LNCaP clone FGC (cell line): ENCODE measurements at regions not wholly inside any gene's neighbourhood (a gene's known extent, or its start where the extent isn't known, plus 50 kb on each side); places are given as distances from the start of the nearest gene placed in this dataset.

ENCODE experiments used
- DNase-seq: peaks from one replicate; pipeline ENCODE4 v3.0.0-alpha.2; 2011; ENCODE audit warnings: low read depth
- H3K4me3 ChIP-seq: 2 replicates; pipeline ENCODE4 v1.5.1; 2011; ENCODE audit warnings: mild to moderate bottlenecking, low read depth, low read length, control low read depth
- TF ChIP-seq, protein P1 (sequence below): IDR thresholded peaks from 2 replicates; pipeline ENCODE4 v1.5.1; 2012; ENCODE audit warnings: mild to moderate bottlenecking; ENCODE audit not compliant: control insufficient read depth, insufficient read depth; ENCODE audit errors: extremely low read depth

DNA sequence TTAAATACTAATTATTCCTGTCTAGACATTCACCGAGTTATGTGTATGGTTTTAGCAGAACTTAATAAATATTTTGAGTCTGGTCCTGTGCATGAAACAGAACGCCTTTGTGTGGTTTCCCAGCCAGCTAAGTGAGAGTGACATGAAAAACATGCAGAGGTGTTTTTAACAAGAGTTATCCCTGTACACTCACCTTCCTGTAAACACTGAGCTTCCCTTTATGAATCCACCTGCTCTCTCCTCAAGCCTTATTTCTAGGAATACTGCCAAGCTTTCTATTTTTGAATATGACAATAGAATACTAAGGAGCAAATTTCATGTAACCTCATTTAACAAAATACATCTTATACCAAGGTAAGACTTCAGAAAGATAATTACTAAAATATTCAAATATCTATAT is 270.3 kb upstream of the CTSO start:
- DNase-seq: no peak
- no peak overlapping the region for H3K4me3 ChIP-seq
- TF ChIP-seq, protein P1, sequence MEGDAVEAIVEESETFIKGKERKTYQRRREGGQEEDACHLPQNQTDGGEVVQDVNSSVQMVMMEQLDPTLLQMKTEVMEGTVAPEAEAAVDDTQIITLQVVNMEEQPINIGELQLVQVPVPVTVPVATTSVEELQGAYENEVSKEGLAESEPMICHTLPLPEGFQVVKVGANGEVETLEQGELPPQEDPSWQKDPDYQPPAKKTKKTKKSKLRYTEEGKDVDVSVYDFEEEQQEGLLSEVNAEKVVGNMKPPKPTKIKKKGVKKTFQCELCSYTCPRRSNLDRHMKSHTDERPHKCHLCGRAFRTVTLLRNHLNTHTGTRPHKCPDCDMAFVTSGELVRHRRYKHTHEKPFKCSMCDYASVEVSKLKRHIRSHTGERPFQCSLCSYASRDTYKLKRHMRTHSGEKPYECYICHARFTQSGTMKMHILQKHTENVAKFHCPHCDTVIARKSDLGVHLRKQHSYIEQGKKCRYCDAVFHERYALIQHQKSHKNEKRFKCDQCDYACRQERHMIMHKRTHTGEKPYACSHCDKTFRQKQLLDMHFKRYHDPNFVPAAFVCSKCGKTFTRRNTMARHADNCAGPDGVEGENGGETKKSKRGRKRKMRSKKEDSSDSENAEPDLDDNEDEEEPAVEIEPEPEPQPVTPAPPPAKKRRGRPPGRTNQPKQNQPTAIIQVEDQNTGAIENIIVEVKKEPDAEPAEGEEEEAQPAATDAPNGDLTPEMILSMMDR: no peak

DNA sequence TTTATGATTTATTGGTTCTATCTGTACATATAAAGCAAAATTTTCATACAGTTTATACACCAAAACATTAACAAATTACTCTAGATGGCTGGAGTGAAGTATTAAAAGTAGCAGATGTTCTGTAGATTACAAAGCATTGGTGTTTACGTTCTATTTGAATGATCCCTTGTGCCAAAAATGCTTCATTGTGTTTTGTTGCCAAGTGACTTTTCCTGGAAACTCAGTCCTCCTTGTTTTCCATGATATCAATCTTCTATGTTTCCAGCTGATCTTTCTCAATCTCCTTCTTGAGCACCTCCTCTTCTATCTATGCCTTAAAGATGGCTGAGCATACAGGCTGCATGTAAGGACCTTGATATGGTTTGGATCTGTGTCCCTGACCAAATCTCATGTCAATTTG is 263.6 kb upstream of the CTSO start:
- no peak for DNase-seq
- H3K4me3 ChIP-seq: no peak overlapping the region
- TF ChIP-seq, protein P1: no peak

DNA sequence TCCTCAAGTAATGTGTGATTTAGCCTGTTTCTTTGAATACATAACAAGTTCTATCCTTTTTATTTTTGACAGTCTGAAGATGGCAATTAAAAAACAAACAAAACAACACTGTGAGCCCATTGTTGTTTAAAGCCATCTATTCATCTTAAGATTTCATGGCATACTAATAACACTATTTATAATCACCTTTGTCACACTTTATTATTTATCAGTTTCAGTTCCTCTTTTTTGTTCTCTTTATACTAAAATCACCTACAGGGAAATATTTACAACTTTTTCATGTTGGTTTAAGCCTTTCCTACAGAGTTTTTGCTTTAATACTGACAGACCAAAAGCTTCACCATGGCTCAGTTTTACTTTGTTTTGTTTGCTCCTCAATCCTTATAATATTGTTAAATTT is 247.4 kb upstream of the CTSO start:
- no peak for DNase-seq
- TF ChIP-seq, protein P1: no peak
- H3K4me3 ChIP-seq: no peak overlapping the region

DNA sequence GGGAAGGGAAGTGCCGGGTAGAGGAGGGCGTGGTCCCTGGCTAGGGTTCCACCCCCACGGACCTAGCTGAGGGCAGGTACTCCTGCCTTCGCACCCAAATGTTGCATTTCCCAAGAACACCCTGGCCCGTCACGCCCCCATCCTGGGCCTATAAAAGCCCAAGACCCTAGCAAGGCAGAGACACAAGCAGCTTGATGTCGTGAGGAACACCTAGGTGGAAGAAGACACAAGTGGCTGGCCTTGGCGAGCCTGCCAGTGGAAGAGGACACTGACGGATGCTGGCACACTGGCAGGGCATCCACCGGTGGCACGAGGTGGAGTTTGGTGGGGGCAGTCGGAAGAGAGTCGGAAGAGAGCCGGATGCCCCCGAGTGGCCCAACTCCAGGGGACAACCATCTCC is 244.8 kb upstream of the CTSO start:
- TF ChIP-seq, protein P1: no peak
- DNase-seq: no peak
- H3K4me3 ChIP-seq: no peak overlapping the region

DNA sequence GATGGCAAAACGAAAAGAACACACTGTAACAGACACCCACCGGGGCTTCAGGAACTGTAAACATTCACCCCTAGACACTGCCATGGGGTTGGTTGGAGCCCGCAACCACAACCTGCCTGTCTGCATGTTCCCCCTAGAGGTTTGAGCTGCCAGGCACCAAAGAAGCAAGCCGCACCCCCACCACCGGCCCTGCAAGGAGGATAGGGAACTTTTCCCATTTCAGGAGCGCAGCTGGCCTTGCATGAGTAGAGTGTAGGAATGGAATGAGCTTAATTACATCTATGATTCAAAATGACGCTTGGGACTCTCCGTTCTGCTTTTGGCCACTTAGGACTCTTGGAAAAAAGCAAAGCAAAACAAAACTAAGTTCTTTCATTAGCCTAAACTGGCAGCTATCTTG is 243.6 kb upstream of the CTSO start:
- TF ChIP-seq, protein P1: no peak
- DNase-seq: no peak
- no peak overlapping the region for H3K4me3 ChIP-seq

DNA sequence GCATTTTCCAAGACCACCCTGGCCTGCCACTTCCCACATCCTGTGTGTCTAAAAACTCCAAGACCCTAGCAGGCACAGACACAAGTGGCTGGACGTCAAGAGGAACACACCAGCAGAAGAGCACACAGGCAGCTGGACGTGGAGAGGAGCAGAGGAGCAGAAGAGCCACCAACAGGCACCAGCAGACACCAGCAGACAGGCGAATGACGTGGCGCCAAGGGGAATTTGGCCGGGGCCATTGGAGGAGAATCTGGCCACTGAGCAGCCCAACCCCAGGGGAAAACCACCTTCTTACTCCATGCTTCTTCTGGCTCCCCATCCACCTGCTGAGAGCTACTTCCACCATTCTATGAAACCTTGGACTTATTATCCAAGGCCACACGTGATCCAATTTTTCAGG is 243.1 kb upstream of the CTSO start:
- TF ChIP-seq, protein P1: no peak
- no peak for DNase-seq
- no peak overlapping the region for H3K4me3 ChIP-seq

DNA sequence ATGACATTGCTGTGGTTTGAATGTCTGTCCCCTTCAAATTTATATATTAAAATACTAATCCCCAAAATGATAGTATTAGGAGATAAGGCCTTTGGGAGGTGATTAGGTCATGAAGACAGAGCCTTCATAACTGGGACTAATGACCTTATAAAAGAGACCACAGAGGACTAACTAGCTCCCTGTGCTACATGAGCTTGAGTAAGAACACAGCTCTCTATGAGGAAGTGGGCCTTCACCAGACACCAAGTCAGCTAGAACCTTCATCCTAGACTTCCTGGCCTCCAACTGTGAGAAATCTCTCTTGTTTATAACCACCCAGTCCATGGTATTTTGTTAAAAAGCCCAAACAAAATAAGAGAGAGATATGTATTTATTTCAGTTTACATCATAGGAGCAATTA is 242.2 kb upstream of the CTSO start:
- DNase-seq: no peak
- no peak overlapping the region for H3K4me3 ChIP-seq
- TF ChIP-seq, protein P1: no peak
